Caco-2 (cell line): ENCODE measurements at regions not wholly inside any gene's neighbourhood (a gene's known extent, or its start where the extent isn't known, plus 50 kb on each side); places are given as distances from the start of the nearest gene placed in this dataset.

Source experiments
- BruUV-seq: library from RNA; stranded (reverse); fragments of 400-500 nt; replicated peaks from 2 replicates; lab custom pipeline; 2021; lab: Mats Ljungman, UMichigan
- CTCF ChIA-PET: fragments of 300-600 bp; sonication (Branson Sonifier 250); formaldehyde crosslinking; loops from one replicate; lab custom pipeline; 2022; ENCODE audit warnings: antibody characterized with exemption; lab: Charles Lee
- POLR2A ChIA-PET: fragments of 300-600 bp; sonication (Branson Sonifier 250); formaldehyde crosslinking; loops from one replicate; lab custom pipeline; 2022; ENCODE audit warnings: antibody characterized with exemption; lab: Charles Lee
- DNase-seq, 2 experiments: peaks; one replicate each; pipeline versions ENCODE4 v3.0.0 to v3.0.0-alpha.2; 2020 to 2022
- H3K27me3 ChIP-seq: replicated peaks from 2 replicates; pipeline ENCODE4 v1.6.0; 2011; ENCODE audit warnings: low read length; ENCODE audit not compliant: control insufficient read depth, insufficient read depth
- H3K36me3 ChIP-seq: 2 replicates; pipeline ENCODE4 v1.5.1; 2011; ENCODE audit warnings: low read length; ENCODE audit not compliant: control insufficient read depth, insufficient read depth
- H3K4me1 ChIP-seq: fragments of 250-450 bp; sonication (Bioruptor Pico); 2 replicates; pipeline ENCODE4 v1.5.1; 2020; ENCODE audit warnings: mild to moderate bottlenecking
- H3K4me3 ChIP-seq: 2 replicates; pipeline ENCODE4 v1.5.1; 2011; ENCODE audit warnings: low read depth, mild to moderate bottlenecking, control low read depth, low read length
- H3K9me3 ChIP-seq: fragments of 250-450 bp; sonication (Bioruptor Pico); 2 replicates; pipeline ENCODE4 v1.5.1; 2020; ENCODE audit warnings: mild to moderate bottlenecking, moderate library complexity
- H3K27ac Mint-ChIP-seq: one replicate; pipeline ENCODE4 v1.8.0; 2022; ENCODE audit warnings: mixed read lengths; ENCODE audit not compliant: unreplicated experiment
- H3K27me3 Mint-ChIP-seq: one replicate; pipeline ENCODE4 v1.8.0; 2022; ENCODE audit warnings: mixed read lengths; ENCODE audit not compliant: insufficient read depth, unreplicated experiment
- H3K36me3 Mint-ChIP-seq: one replicate; pipeline ENCODE4 v1.8.0; 2022; ENCODE audit warnings: mild to moderate bottlenecking, mixed read lengths; ENCODE audit not compliant: insufficient read depth, unreplicated experiment
- H3K4me1 Mint-ChIP-seq: one replicate; pipeline ENCODE4 v1.8.0; 2022; ENCODE audit warnings: low read depth, mixed read lengths; ENCODE audit not compliant: unreplicated experiment
- H3K4me3 Mint-ChIP-seq: one replicate; pipeline ENCODE4 v1.8.0; 2022; ENCODE audit warnings: mild to moderate bottlenecking, moderate library complexity, mixed read lengths; ENCODE audit not compliant: unreplicated experiment
- H3K9me3 Mint-ChIP-seq: one replicate; pipeline ENCODE4 v1.8.0; 2022; ENCODE audit warnings: mixed read lengths; ENCODE audit not compliant: unreplicated experiment
- CTCF ChIP-seq, 2 experiments: fragments of 200-600 bp in 1 of 2; IDR thresholded peaks; 1 replicate in 1 of 2; 2 replicates in 1 of 2; pipeline versions ENCODE4 v1.5.1 to v1.8.0; 2011 to 2022; ENCODE audit warnings: antibody characterized with exemption in 1 of 2, control low read depth in 1 of 2, inconsistent platforms in 1 of 2, low read depth in 1 of 2, low read length in 1 of 2, mild to moderate bottlenecking in 1 of 2, moderate library complexity in 1 of 2; ENCODE audit not compliant: insufficient read depth in 1 of 2, severe bottlenecking in 1 of 2, unreplicated experiment in 1 of 2
- intact Hi-C: fragments of 100-400 bp; cut with micrococcal nuclease; formaldehyde crosslinking; loops from one replicate; pipeline ENCODE4 v1.10.0; 2022; ENCODE audit not compliant: unreplicated experiment

- intact Hi-C loops, result no loop called here
- peaks cover 3% of the 10 kb centered on the region for H3K27me3 Mint-ChIP-seq
- Histone ChIP-seq H3K36me3 (no peaks in the 10 kb centered on the region), H3K9me3 (no peaks in the 10 kb centered on the region), H3K4me3 (no peak overlapping the region), H3K27me3 (no peaks in the 10 kb centered on the region), H3K4me1 (no peaks in the 10 kb centered on the region)
- POLR2A ChIA-PET, result no interaction called here
- DNase-seq, result no peak
- TF ChIP-seq CTCF (IDR thresholded peaks at IDR 0.05; ENCODE audit: insufficient read depth in 1 of 2, low read depth in 1 of 2, low read length in 1 of 2, severe bottlenecking in 1 of 2, unreplicated experiment in 1 of 2), result no peak
- no peaks in the 10 kb centered on the region for H3K4me1 Mint-ChIP-seq
- no peak overlapping the region for H3K27ac Mint-ChIP-seq
- no peaks in the 10 kb centered on the region for H3K9me3 Mint-ChIP-seq
- H3K36me3 Mint-ChIP-seq, result no peaks in the 10 kb centered on the region
- CTCF ChIA-PET, result no interaction called here
- no peak overlapping the region for H3K4me3 Mint-ChIP-seq
- no TSS peak for BruUV-seq
Measured at GRCh38 chr9:115980054-115980453, 173.5 kb upstream of the PAPPA start.

- no peak overlapping the region for H3K27ac Mint-ChIP-seq
- H3K4me3 Mint-ChIP-seq, result no peak overlapping the region
- no TSS peak for BruUV-seq
- no peaks in the 10 kb centered on the region for H3K4me1 Mint-ChIP-seq
- H3K27me3 Mint-ChIP-seq, result peaks cover 3% of the 10 kb centered on the region
- no peaks in the 10 kb centered on the region for H3K9me3 Mint-ChIP-seq
- no peak for DNase-seq
- CTCF ChIA-PET, result no interaction called here
- intact Hi-C loops, result no loop called here
- no peaks in the 10 kb centered on the region for H3K9me3 ChIP-seq
- H3K36me3 ChIP-seq, result no peaks in the 10 kb centered on the region
- no peaks in the 10 kb centered on the region for H3K27me3 ChIP-seq
- H3K4me1 ChIP-seq, result no peaks in the 10 kb centered on the region
- no peak for TF ChIP-seq CTCF (IDR thresholded peaks at IDR 0.05; ENCODE audit: insufficient read depth in 1 of 2, low read depth in 1 of 2, low read length in 1 of 2, severe bottlenecking in 1 of 2, unreplicated experiment in 1 of 2)
- no peaks in the 10 kb centered on the region for H3K36me3 Mint-ChIP-seq
- POLR2A ChIA-PET, result no interaction called here
- no peak overlapping the region for H3K4me3 ChIP-seq
Measured at GRCh38 chr9:115980502-115980901, 173.1 kb upstream of the PAPPA start.

- no peaks in the 10 kb centered on the region for H3K27me3 ChIP-seq
- Mint-ChIP-seq H3K4me1 (no peaks in the 10 kb centered on the region), H3K9me3 (no peaks in the 10 kb centered on the region), H3K36me3 (no peaks in the 10 kb centered on the region), H3K27me3 (peaks cover 3% of the 10 kb centered on the region), H3K27ac (no peak overlapping the region), H3K4me3 (no peak overlapping the region)
- H3K36me3 ChIP-seq, result no peaks in the 10 kb centered on the region
- H3K4me1 ChIP-seq, result no peaks in the 10 kb centered on the region
- no peak for TF ChIP-seq CTCF (IDR thresholded peaks at IDR 0.05; ENCODE audit: insufficient read depth in 1 of 2, low read depth in 1 of 2, low read length in 1 of 2, severe bottlenecking in 1 of 2, unreplicated experiment in 1 of 2)
- intact Hi-C loops, result no loop called here
- BruUV-seq, result no TSS peak
- DNase-seq, result no peak
- H3K4me3 ChIP-seq, result no peak overlapping the region
- ChIA-PET CTCF (no interaction called here), POLR2A (no interaction called here)
- no peaks in the 10 kb centered on the region for H3K9me3 ChIP-seq
Measured at GRCh38 chr9:115980976-115981375, 172.6 kb upstream of the PAPPA start.
